Colon (tissue), 2 donors: ENCODE measurements at regions not wholly inside any gene's neighbourhood (a gene's known extent, or its start where the extent isn't known, plus 50 kb on each side); places are given as distances from the start of the nearest gene placed in this dataset.
"Not testable (repeated sequence)": the region's sequence is repeated elsewhere in the genome, so short reads cannot be mapped to it uniquely, and the experiment has no call there.

Source experiments
- FAIRE-seq: peaks from 2 replicates; lab custom pipeline; 2012; peaks lifted over from hg19 to GRCh38; lab: Jason Lieb, UNC
- donor health status: control.
- donor health status: control.

- FAIRE-seq = no peak
Measured at GRCh38 chr14:37787879-37788494, 192.6 kb downstream of the TTC6 start.

DNA sequence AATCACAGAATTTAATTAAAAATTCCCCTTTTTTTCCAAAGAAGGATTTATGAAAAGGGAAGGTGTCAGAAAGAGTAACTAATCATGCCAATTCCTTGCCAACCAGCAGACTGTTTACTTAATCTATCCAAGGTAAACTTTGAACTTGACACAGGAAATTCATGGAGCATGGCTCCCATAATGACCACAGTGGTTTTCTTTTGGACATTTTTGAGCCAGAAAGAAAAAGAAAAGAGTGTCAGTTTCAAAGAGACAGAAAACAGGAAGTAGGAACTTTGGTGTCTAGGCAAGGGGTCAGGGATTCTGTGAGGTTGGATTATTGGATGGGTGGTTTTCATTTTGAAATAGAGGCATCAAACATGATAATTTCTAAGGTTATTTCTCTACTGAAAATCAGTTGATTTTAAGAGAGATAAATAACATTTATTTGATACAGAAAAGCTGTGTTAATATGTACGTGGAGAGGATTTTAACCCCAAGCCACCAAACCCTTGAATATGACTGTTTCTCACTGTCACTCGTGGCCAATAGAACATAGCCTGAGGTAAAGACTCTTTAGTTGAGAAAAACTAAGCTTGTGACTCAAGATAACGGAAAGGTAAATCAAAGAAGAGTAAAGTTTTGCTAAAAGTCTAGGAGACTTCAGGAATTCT, 196.1 kb downstream of the TTC6 start:
- FAIRE-seq = no peak

DNA sequence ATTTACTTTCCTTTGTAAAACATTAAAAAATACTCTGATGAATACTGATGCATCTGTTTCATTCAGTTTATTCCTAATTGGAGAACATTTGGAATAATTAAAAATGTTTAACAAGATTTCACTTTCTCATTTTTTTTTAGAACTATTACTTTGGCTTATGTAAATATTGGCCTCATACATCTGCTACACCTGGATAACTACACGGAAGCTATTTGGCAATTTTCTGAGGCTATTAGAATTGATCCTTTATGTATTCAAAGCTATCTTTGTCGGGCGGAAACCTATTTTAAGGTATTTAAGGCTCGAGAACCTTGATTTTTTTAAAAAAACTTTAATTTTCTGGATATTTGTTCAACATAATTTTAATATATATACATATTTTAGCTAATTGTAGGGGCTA, 196.7 kb downstream of the TTC6 start:
- no peak for FAIRE-seq

- FAIRE-seq = no peak
Measured at GRCh38 chr14:37796703-37797416, 201.4 kb downstream of the TTC6 start.

DNA sequence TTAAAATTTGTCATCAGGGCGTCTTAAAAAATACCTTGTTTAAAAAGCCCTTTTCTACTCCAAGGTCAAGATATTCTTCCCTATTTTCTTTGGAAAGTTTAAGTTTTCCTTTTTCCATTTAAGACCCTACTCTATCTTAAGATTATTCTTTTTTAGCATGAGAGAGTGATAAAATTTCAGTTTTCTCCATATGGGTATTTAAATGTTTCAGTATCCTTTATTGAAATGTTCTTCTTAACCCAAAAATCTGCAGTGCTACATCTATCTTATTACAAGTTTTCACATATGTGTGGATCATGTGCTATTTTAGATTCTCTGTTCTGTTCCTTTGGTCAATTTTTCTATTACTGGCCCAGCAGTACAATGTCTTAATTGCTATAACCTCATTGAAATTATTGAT, 202.2 kb downstream of the TTC6 start:
- no peak for FAIRE-seq

GRCh38 chr14:37807722-37808121, 212.3 kb downstream of the TTC6 start:
- FAIRE-seq = no peak

GRCh38 chr14:37810094-37810801, 214.8 kb downstream of the TTC6 start:
- FAIRE-seq = no peak

DNA sequence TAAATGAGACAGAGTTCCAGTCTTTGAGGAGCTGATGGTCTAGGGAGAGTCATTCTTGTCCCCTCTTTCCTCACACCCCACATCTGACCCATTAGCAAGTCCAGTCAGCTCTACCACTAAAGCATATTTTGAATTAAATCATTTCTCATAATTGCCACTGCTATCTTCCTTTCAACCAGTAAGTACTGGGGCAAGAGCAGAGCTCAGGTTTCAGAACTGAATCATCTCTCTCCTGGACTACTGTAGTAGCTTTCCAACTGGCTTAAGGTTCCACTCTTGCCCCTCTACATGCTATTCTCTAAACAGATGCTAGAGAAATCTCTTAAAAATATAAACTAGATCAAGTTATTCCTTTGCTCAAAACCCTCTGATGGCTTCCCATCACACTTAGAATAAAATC, 218.3 kb downstream of the TTC6 start:
- no peak for FAIRE-seq

DNA sequence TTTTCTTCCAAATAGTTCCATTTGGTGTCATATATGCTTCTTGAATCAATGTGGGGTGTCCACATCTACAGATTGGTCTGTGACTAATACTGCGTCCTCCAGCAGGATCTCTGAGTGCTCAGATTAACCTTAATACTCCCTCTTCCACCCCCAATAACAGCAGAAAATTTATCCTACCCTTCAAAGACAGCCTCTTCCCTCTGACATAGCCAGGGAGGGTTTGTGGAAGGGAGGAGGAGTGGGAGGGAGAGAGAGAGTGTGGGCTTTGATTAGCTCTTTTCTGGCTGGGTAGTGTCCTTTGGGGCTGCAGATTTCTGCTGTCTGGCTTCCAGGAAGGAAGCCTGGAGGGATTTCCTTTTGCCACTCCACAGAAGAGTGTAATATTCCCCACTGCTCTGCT, 220.7 kb downstream of the TTC6 start:
- no peak for FAIRE-seq

- FAIRE-seq = no peak
Measured at GRCh38 chr14:37816743-37817295, 221.4 kb downstream of the TTC6 start.

DNA sequence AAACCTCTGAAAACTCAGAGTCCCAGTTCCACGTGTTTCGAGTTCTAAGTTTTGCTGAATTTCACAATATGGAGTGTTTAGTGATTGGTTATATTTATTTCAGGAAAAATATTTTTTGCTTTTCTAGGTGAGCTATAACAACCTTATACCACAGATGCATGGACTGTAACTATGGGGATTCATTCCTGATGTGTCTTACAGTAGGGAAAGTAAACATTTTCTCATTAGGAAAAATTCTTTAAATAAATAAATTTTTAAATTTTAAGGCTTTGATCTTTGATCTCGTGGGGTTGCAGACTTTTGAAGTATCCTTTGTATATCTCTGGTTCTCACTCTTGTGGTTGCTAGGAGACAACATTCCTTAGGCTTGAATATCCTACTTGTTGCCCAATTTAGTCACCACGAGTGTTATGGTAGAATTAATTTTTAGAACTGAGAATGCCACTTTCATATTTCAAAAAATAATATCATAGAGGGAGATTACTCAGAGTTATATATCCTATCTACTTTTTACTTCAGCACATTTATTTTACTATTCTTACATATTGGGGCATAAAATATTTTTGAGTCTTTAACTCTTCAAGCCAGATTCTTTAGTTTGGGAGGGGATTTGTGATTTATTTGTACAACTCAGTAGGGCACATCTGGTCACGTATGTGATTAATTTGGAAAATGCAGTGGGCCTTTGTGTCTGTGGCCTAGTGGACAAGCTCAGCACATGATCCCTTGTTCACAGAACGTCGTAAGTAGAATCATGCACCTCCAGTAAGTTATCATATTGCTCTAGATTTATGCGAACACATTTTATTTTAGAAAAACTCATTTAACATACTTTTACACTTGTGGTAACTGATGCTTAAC, 224.0 kb downstream of the TTC6 start:
- no peak for FAIRE-seq

- FAIRE-seq = not testable (repeated sequence)
Measured at GRCh38 chr14:37820810-37821209, 225.4 kb downstream of the TTC6 start.

GRCh38 chr14:37824939-37825712, 229.7 kb downstream of the TTC6 start:
- no peak for FAIRE-seq

- FAIRE-seq = no peak
Measured at GRCh38 chr14:37826869-37827268, 231.4 kb downstream of the TTC6 start.

DNA sequence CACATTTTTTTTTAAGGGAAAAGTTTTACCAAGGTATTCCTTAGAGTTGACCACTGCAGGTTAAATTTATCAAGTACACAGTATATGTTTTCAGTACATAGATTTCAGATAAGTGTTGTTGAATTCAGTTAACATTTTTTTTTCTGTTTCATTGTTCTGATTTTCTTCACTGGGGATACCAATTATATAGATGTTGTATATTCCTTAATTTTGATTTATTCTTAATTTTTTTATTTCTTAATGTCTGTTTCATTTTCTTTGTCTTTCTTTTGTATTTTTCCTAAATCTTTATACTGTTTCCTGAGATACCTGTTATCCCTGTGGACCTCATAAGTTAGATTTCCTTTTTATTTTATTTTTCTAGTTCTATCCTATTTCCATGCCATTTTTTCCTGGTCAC, 234.8 kb downstream of the TTC6 start:
- FAIRE-seq = no peak

- FAIRE-seq = peak; percentile 47
Measured at GRCh38 chr14:37834275-37834674, 238.8 kb downstream of the TTC6 start.

- not testable (repeated sequence) for FAIRE-seq
Measured at GRCh38 chr14:37838778-37839177, 243.3 kb downstream of the TTC6 start.

DNA sequence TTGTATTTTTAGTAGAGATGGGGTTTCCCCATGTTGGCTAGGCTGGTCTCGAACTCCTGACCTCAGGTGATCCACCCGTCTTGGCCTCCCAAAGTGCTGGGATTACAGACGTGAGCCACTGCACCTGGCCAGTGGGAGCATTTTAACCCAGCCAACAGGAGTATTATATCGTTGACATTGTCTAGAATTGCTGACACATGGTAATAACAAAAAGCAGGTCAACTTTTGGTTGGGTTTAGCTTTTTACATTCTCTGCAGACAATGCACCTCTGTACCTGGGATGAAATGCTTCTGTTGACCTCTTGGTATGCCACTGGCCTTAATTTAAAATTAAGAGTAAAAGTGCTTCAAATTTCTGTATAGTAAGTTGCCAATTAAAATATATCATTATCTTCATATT, 245.6 kb downstream of the TTC6 start:
- not testable (repeated sequence) for FAIRE-seq

DNA sequence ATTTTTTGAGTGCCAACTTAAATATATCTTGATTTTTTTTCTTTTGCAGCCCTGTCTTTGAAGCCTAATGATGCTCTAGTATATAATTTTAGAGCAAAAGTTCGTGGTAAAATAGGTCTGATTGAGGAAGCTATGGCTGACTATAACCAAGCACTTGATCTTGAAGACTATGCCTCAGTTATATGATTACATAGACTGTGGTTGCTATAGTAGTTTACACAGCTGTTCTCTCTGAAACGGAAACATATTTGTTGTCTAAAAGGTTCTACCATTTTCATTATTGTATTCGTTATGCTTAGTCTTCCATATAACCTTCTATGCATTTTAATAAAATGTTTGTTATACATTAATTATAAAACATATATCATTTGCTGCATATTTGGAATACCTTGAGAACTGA, 246.7 kb downstream of the TTC6 start:
- no peak for FAIRE-seq

DNA sequence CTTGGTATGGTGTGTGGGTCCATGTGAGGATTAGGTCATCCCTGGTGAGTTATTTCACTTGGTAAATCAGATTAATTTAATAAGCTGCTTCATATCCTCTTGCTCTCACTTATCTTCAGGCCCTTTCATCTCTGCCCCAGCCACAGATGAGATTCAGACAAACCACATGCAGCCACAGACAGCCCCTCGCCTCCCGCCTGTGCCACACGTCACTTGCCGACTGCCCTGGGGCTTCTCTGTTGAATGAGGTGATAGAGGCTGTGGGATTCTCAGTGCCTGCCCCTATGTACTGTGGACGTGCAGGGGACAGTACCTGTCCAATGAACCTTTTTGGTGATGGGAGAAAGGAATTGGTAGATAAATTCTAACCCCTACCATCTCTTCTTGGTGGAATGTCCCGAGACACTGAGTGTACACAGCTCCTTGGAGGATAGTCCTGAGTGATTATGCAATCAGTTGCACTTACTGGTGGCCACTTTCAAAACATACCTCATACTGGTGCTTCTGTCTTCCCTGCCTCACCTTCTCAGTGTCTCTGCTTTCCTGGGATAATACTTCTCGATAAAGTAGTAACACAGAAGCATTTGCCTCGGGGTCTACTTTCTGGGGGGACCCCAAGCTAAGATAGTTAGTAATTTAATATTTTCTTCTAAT, 248.7 kb downstream of the TTC6 start:
- FAIRE-seq = no peak
